ENCODE measurements at regions not wholly inside any gene's neighbourhood (a gene's known extent, or its start where the extent isn't known, plus 50 kb on each side); places are given as distances from the start of the nearest gene placed in this dataset.

DNA sequence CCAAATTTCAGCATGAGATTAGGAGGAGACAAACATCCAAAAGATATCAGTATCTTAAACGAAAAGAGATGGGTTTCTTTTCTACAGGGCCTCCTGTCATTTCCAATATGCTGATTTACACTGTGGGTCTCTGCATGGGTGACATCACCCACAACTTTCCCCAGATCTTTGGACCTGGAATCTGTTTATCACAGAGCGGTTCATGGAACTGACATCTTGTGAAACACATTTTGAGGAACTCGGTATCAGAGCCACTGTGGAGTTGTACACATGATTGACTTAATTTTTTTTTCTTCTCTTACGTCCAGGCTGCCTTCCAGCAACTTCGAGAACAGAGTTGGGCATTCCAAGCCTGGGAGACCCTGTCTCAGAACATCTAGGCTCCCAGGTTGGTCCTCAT is 80.2 kb upstream of the SERP2 start:
- no peak overlapping the region for H3K27ac ChIP-seq
- TF ChIP-seq ZFX (IDR thresholded peaks at IDR 0.05; ENCODE audit: borderline replicate concordance) (no peak), CTCF (IDR thresholded peaks at IDR 0.05) (no peak)

DNA sequence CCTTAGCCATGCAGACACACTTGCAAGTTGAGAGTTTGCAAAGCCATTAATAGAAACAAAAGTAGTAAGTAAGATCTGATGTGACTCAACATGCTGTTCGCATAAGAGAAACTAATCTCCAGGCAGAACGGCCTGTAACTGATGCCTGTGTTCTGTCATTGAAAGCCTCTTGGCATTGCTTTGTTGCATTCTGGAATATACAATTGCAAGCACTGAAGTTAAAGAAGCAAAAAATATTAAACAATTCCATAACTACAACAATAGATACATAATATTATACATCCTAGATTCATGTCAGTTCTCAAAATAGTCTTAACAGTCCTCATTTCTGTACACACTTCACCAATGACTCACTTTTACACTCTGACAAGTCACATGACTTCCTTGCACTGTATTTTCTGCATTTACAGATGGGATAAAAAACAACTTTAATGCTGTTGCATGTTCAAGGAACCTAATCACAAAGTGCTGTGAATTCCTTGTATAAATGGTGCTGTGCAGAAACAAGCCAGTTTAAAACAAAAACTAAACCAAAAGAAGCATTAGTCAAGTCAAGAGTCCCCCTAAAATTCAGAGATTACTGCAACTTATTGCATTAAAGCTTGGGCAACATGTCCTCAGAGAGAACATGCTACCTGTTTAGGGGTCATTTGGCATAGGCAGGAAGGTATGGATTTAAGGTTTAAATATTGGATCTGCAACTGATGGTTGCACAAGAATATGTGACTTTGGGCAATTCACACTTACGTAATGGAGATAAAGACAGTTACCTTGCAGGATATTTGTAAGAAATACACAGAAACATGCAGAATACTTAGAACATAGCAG is 79.5 kb upstream of the SERP2 start:
- TF ChIP-seq ZFX (IDR thresholded peaks at IDR 0.05; ENCODE audit: borderline replicate concordance) (no peak), CTCF (IDR thresholded peaks at IDR 0.05) (no peak)
- no peak overlapping the region for H3K27ac ChIP-seq

DNA sequence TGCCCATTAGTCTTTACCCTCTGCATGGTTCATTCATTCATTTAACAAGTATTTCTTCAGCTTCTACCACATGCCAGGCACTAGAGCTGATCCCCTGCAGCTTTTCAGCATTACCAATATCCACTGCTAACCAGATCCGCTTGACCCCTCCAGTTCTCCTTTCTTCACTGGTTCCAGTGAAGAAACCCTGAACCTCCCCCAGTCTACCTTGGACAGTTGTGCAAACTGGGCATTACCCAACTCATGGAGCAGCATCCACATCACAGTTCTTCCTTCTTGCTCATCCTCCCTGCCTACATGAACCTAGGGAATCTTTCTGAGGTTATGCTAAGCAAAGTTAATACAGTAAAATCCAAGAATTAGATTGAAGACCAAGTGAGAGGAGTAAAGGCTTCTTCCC is 78.7 kb upstream of the SERP2 start:
- H3K27ac ChIP-seq: no peak overlapping the region
- TF ChIP-seq CTCF (IDR thresholded peaks at IDR 0.05): no peak
- no peak for TF ChIP-seq ZFX (IDR thresholded peaks at IDR 0.05; ENCODE audit: borderline replicate concordance)

- no peak overlapping the region for H3K27ac ChIP-seq
- no peak for TF ChIP-seq ZFX (IDR thresholded peaks at IDR 0.05; ENCODE audit: borderline replicate concordance)
These were observed 76.8 kb upstream of the SERP2 start for GRCh38 chr13:44296856-44297255.

DNA sequence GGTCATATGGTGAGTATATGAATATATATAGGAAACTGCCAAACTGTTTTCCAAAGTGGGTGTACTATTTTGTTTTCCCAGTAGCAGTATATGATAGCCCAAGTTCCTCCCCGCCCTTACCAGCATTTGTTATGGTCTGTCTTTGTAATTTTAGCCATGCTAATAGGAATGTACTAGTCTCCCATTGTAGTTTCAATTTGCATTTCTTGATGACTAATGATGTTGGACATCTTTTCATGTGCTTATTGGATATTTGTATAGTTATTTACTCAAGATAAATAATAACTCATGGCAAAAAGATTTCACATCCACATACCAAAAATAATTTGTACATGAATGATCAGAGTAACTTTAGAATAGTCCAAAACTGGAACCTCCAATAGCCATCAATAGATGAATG is 75.3 kb upstream of the SERP2 start:
- H3K27ac ChIP-seq: no peak overlapping the region
- TF ChIP-seq ZFX (IDR thresholded peaks at IDR 0.05; ENCODE audit: borderline replicate concordance): no peak
- no peak for TF ChIP-seq CTCF (IDR thresholded peaks at IDR 0.05)

- H3K27ac ChIP-seq: no peak overlapping the region
- TF ChIP-seq CTCF (IDR thresholded peaks at IDR 0.05) (no peak), ZFX (IDR thresholded peaks at IDR 0.05; ENCODE audit: borderline replicate concordance) (no peak)
These were observed 74.3 kb upstream of the SERP2 start for GRCh38 chr13:44299152-44299943.

- TF ChIP-seq CTCF (IDR thresholded peaks at IDR 0.05) (no peak), ZFX (IDR thresholded peaks at IDR 0.05; ENCODE audit: borderline replicate concordance) (no peak)
- H3K27ac ChIP-seq: no peak overlapping the region
These were observed 72.6 kb upstream of the SERP2 start for GRCh38 chr13:44300895-44301638.

Data from 22Rv1 (cell line).